Endothelial cell of umbilical vein (primary cell): ENCODE measurements at regions not wholly inside any gene's neighbourhood (a gene's known extent, or its start where the extent isn't known, plus 50 kb on each side); places are given as distances from the start of the nearest gene placed in this dataset.

Experiments
- BruUV-seq: library from RNA; stranded (reverse); fragments of 400-500 nt; replicated peaks from 2 replicates; lab custom pipeline; 2021; lab: Mats Ljungman, UMichigan
- CTCF ChIA-PET: fragments of 300-600, 350-600 bp; sonication (Branson Sonifier 250); formaldehyde crosslinking; loops from one replicate; lab custom pipeline; 2021; ENCODE audit warnings: antibody characterized with exemption, inconsistent platforms; lab: Charles Lee
- POLR2A ChIA-PET: fragments of 300-600, 350-600 bp; sonication (Branson Sonifier 250); formaldehyde crosslinking; loops from one replicate; lab custom pipeline; 2021; ENCODE audit warnings: antibody characterized with exemption, inconsistent platforms; lab: Charles Lee
- DNase-seq: peaks from one replicate; pipeline ENCODE4 v3.0.0-alpha.2; 2011; ENCODE audit warnings: low read depth, low spot score
- FAIRE-seq: peaks from 2 replicates; lab custom pipeline; 2011; peaks lifted over from hg19 to GRCh38; lab: Jason Lieb, UNC
- H2AFZ ChIP-seq: 2 replicates; pipeline ENCODE4 v1.6.0; 2012; ENCODE audit warnings: low read depth, low read length, control low read depth, inconsistent platforms
- H3K27ac ChIP-seq: 2 replicates; pipeline ENCODE4 v1.5.1; 2011; ENCODE audit warnings: low read depth, mild to moderate bottlenecking, control low read depth, low read length, moderate library complexity; ENCODE audit not compliant: insufficient read depth
- H3K27me3 ChIP-seq, 2 experiments: 2 replicates each; pipeline versions ENCODE4 v1.6.0 to v1.6.1; 2011; ENCODE audit warnings: low read length in 2 of 2, mixed read lengths in 1 of 2; ENCODE audit not compliant: control insufficient read depth in 2 of 2, insufficient read depth in 2 of 2
- H3K36me3 ChIP-seq, 2 experiments: 2 replicates in 1 of 2; 3 replicates in 1 of 2; pipeline ENCODE4 v1.5.1; 2011; ENCODE audit warnings: low read length in 2 of 2, mild to moderate bottlenecking in 1 of 2, moderate library complexity in 1 of 2; ENCODE audit not compliant: control insufficient read depth in 2 of 2, insufficient read depth in 2 of 2; ENCODE audit errors: extremely low read depth in 1 of 2
- H3K4me1 ChIP-seq: 3 replicates; pipeline ENCODE4 v1.5.1; 2011; ENCODE audit warnings: mild to moderate bottlenecking, low read length; ENCODE audit not compliant: control insufficient read depth, insufficient read depth; ENCODE audit errors: extremely low read depth
- H3K4me2 ChIP-seq: 2 replicates; pipeline ENCODE4 v1.6.1; 2011; ENCODE audit warnings: low read length, control low read depth, mixed read lengths; ENCODE audit not compliant: insufficient read depth
- H3K4me3 ChIP-seq, 3 experiments: fragments of 200-600 bp in 1 of 3; sonication (generic), shearing (Covaris generic) in 1 of 3; replicated peaks in 1 of 3; 2 replicates each; pipeline ENCODE4 v1.5.1; 2011 to 2016; ENCODE audit warnings: control low read depth in 3 of 3, low read length in 3 of 3, mild to moderate bottlenecking in 2 of 3, inconsistent platforms in 1 of 3, low read depth in 1 of 3, moderate library complexity in 1 of 3; ENCODE audit not compliant: insufficient read depth in 1 of 3
- H3K79me2 ChIP-seq: 2 replicates; pipeline ENCODE4 v1.6.0; 2012; ENCODE audit warnings: low read length, inconsistent platforms; ENCODE audit not compliant: control insufficient read depth, insufficient read depth
- H3K9ac ChIP-seq: replicated peaks from 2 replicates; pipeline ENCODE3; 2011; ENCODE audit warnings: low read length, control low read depth; ENCODE audit not compliant: insufficient read depth; ENCODE audit errors: extremely low read depth
- H3K9me1 ChIP-seq: replicated peaks from 3 replicates; pipeline ENCODE4 v1.6.0; 2011; ENCODE audit warnings: mild to moderate bottlenecking, low read length; ENCODE audit not compliant: control insufficient read depth, insufficient read depth; ENCODE audit errors: extremely low read depth
- H3K9me3 ChIP-seq: replicated peaks from 2 replicates; pipeline ENCODE4 v1.5.1; 2012; ENCODE audit warnings: low read length, inconsistent platforms; ENCODE audit not compliant: control insufficient read depth, insufficient read depth
- H4K20me1 ChIP-seq: replicated peaks from 2 replicates; pipeline ENCODE3; 2011; ENCODE audit warnings: mild to moderate bottlenecking, low read length; ENCODE audit not compliant: control insufficient read depth, insufficient read depth; ENCODE audit errors: extremely low read depth
- EZH2 ChIP-seq: IDR thresholded peaks from 2 replicates; pipeline ENCODE4 v1.6.1; 2012; ENCODE audit warnings: borderline replicate concordance, low read depth, mild to moderate bottlenecking, moderate library complexity, low read length, inconsistent platforms; ENCODE audit not compliant: severe bottlenecking
- FOS ChIP-seq: IDR thresholded peaks from 2 replicates; pipeline ENCODE4 v1.6.1; 2011; ENCODE audit warnings: mild to moderate bottlenecking, low read length, moderate library complexity, borderline replicate concordance; ENCODE audit not compliant: insufficient read depth
- GATA2 ChIP-seq: IDR thresholded peaks from 2 replicates; pipeline ENCODE4 v1.7.0; 2011; ENCODE audit warnings: low read depth, mild to moderate bottlenecking, moderate library complexity, mixed read lengths, low read length; ENCODE audit not compliant: insufficient read length, insufficient read depth
- JUN ChIP-seq: IDR thresholded peaks from 2 replicates; pipeline ENCODE4 v1.6.1; 2011; ENCODE audit warnings: borderline replicate concordance, low read depth; ENCODE audit not compliant: insufficient read length, insufficient read depth
- MYC ChIP-seq: IDR thresholded peaks from one replicate; pipeline ENCODE4 v1.6.1; 2011; ENCODE audit warnings: mild to moderate bottlenecking, low read depth, low read length
- POLR2A ChIP-seq: IDR thresholded peaks from 2 replicates; pipeline ENCODE4 v1.6.1; 2012; ENCODE audit warnings: low read depth, mild to moderate bottlenecking, control low read depth, low read length
- POLR2AphosphoS5 ChIP-seq: IDR thresholded peaks from 2 replicates; pipeline ENCODE4 v1.6.1; 2012; ENCODE audit warnings: low read depth, mild to moderate bottlenecking, control low read depth, low read length, moderate library complexity; ENCODE audit not compliant: insufficient read depth
- dilution Hi-C: fragments of 300-500 bp; cut with MboI; formaldehyde crosslinking; loops from one replicate; pipeline ENCODE4 v1.15.0; 2019; ENCODE audit warnings: low sequenced_read_pairs; ENCODE audit not compliant: extremely low pct_ligation_motif_present
- intact Hi-C: fragments of 100-400 bp; cut with micrococcal nuclease; formaldehyde crosslinking; loops from one replicate; pipeline ENCODE4 v1.10.0; 2022
- TF ChIP-seq, protein P1 (sequence below), 2 donors: IDR thresholded peaks; 1 replicate in 1 of 2; 2 replicates in 1 of 2; pipeline ENCODE4 v1.5.1; 2011; ENCODE audit warnings: low read length in 2 of 2, mild to moderate bottlenecking in 2 of 2, moderate library complexity in 2 of 2, control low read depth in 1 of 2, inconsistent platforms in 1 of 2, low read depth in 1 of 2; ENCODE audit not compliant: insufficient read depth in 1 of 2; ENCODE audit errors: extremely low read depth in 1 of 2
- TF ChIP-seq, protein P2 (sequence below): IDR thresholded peaks from 2 replicates; pipeline ENCODE4 v1.6.1; 2011; ENCODE audit not compliant: insufficient read depth, insufficient read length

DNA sequence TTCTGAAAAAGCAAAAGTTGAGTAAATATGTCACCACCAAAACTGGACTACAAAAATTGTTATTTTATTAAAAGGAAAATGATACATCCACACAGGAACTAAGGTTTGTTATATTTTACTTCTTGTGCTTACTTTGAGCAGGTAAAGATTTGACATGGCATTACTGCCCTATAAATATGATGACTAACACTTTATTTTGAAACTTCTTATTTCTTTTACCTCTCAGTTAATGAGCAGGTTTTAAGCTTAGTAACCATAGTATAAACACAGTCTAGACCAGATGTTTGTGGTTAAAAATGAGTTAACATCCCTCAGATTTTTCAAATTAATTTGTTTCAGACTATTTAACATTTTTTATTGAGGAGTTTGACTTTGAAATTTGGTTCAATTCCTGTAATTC, 862.5 kb upstream of the USP15 start:
- no peak for FAIRE-seq
- Histone ChIP-seq H3K36me3 (no peaks in the 10 kb centered on the region), H3K9me1 (no peaks in the 10 kb centered on the region), H3K27ac (no peak overlapping the region), H3K4me2 (no peak overlapping the region), H3K79me2 (no peaks in the 10 kb centered on the region), H3K9ac (no peak overlapping the region), H3K4me3 (no peak overlapping the region), H2AFZ (no peak overlapping the region), H3K27me3 (no peaks in the 10 kb centered on the region), H3K9me3 (peaks cover 5% of the 10 kb centered on the region), H4K20me1 (no peaks in the 10 kb centered on the region), H3K4me1 (no peaks in the 10 kb centered on the region)
- no peak for DNase-seq
- no peak for TF ChIP-seq GATA2
- TF ChIP-seq, protein P1, sequence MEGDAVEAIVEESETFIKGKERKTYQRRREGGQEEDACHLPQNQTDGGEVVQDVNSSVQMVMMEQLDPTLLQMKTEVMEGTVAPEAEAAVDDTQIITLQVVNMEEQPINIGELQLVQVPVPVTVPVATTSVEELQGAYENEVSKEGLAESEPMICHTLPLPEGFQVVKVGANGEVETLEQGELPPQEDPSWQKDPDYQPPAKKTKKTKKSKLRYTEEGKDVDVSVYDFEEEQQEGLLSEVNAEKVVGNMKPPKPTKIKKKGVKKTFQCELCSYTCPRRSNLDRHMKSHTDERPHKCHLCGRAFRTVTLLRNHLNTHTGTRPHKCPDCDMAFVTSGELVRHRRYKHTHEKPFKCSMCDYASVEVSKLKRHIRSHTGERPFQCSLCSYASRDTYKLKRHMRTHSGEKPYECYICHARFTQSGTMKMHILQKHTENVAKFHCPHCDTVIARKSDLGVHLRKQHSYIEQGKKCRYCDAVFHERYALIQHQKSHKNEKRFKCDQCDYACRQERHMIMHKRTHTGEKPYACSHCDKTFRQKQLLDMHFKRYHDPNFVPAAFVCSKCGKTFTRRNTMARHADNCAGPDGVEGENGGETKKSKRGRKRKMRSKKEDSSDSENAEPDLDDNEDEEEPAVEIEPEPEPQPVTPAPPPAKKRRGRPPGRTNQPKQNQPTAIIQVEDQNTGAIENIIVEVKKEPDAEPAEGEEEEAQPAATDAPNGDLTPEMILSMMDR (IDR thresholded peaks at IDR 0.05; ENCODE audit: extremely low read depth in 1 of 2, insufficient read depth in 1 of 2, low read depth in 1 of 2, low read length in 2 of 2): no peak
- TF ChIP-seq POLR2A: no peak
- no peak for TF ChIP-seq EZH2
- no peak for TF ChIP-seq FOS
- TF ChIP-seq MYC: no peak
- no peak for TF ChIP-seq POLR2AphosphoS5
- TF ChIP-seq JUN: no peak
- TF ChIP-seq, protein P2, sequence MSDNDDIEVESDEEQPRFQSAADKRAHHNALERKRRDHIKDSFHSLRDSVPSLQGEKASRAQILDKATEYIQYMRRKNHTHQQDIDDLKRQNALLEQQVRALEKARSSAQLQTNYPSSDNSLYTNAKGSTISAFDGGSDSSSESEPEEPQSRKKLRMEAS: no peak
- BruUV-seq: no TSS peak
- dilution Hi-C loops: no loop called here
- intact Hi-C loops: no loop called here
- CTCF ChIA-PET: no interaction called here
- POLR2A ChIA-PET: no interaction called here
